ENCODE measurements at regions not wholly inside any gene's neighbourhood (a gene's known extent, or its start where the extent isn't known, plus 50 kb on each side); places are given as distances from the start of the nearest gene placed in this dataset.

DNA sequence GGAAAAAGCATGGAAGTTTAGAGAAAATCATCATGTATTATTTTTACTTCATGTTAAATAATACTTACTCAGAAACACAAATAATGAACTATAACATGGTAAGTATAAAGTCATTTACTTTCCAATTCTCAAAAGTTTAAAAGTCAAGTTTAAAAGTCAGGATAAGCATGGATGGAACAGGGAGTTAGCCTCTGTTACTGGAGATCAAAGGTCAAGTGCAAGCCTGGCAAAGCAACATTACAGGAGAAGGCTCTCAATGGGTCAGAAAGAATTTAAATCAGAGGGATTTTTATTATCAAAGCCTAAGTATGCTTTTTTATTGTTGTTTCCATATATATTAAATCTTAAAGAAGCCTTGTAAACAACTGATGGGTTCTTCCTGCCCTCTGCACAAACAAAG lies 505.4 kb downstream of the KCNA4 start:
- TF ChIP-seq EZH2phosphoT487 (IDR thresholded peaks at IDR 0.05; ENCODE audit: borderline replicate concordance) = no peak
- TF ChIP-seq, protein P1, sequence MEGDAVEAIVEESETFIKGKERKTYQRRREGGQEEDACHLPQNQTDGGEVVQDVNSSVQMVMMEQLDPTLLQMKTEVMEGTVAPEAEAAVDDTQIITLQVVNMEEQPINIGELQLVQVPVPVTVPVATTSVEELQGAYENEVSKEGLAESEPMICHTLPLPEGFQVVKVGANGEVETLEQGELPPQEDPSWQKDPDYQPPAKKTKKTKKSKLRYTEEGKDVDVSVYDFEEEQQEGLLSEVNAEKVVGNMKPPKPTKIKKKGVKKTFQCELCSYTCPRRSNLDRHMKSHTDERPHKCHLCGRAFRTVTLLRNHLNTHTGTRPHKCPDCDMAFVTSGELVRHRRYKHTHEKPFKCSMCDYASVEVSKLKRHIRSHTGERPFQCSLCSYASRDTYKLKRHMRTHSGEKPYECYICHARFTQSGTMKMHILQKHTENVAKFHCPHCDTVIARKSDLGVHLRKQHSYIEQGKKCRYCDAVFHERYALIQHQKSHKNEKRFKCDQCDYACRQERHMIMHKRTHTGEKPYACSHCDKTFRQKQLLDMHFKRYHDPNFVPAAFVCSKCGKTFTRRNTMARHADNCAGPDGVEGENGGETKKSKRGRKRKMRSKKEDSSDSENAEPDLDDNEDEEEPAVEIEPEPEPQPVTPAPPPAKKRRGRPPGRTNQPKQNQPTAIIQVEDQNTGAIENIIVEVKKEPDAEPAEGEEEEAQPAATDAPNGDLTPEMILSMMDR (conservative IDR thresholded peaks at IDR 0.05; ENCODE audit: low read length) = no peak
- no peak overlapping the region for H2AFZ ChIP-seq (ENCODE audit: low read length)
- no peak overlapping the region for H3K4me3 ChIP-seq (ENCODE audit: low read length, poor library complexity, severe bottlenecking)
- H3K36me3 ChIP-seq (ENCODE audit: insufficient read depth, low read length) = no peaks in the 10 kb centered on the region
- no peak overlapping the region for H3K9ac ChIP-seq (ENCODE audit: low read depth, low read length, poor library complexity, severe bottlenecking)
- no peaks in the 10 kb centered on the region for H4K20me1 ChIP-seq (ENCODE audit: insufficient read depth, low read length, poor library complexity, severe bottlenecking)
- no peaks in the 10 kb centered on the region; the same call in 1 of the 2 replicates for H3K9me3 ChIP-seq (ENCODE audit: insufficient read depth, low read depth, low read length)
- no peaks in the 10 kb centered on the region for H3K79me2 ChIP-seq (ENCODE audit: insufficient read depth, low read length)
- no peaks in the 10 kb centered on the region for H3K27me3 ChIP-seq (ENCODE audit: insufficient read depth, low read length, poor library complexity, severe bottlenecking)
- no peak overlapping the region for H3K4me2 ChIP-seq (ENCODE audit: low read depth, low read length, poor library complexity, severe bottlenecking)
- H3F3A ChIP-seq (ENCODE audit: low read depth) = no peaks in the 10 kb centered on the region
- H3K9me2 ChIP-seq (replicated peaks; ENCODE audit: low read depth, low read length) = no peaks in the 10 kb centered on the region
- no peaks in the 10 kb centered on the region for H3K4me1 ChIP-seq (ENCODE audit: insufficient read depth, low read length, poor library complexity, severe bottlenecking)

DNA sequence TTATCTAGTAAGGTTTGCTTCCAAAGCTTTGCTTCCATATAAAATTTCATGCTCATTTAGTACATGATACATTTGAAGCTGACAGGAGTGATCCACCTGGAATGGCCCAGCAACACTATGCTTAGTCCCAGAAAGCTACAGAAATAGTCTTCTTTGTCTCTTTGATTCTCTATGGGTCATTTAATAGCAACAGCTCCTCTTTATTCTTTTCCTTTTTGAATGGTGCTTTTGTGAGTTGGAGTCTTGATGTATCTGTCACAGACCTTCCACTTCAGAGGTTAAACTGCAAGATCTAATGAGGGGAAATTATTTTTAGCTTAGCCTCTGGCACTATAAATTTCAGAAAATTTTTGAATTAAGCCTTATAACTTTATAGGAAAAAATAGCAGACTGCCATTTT lies 509.5 kb downstream of the KCNA4 start:
- Histone ChIP-seq H4K20me1 (ENCODE audit: insufficient read depth, low read length, poor library complexity, severe bottlenecking) (no peaks in the 10 kb centered on the region), H3K27me3 (ENCODE audit: insufficient read depth, low read length, poor library complexity, severe bottlenecking) (no peaks in the 10 kb centered on the region), H3K36me3 (ENCODE audit: insufficient read depth, low read length) (no peaks in the 10 kb centered on the region), H3K9me2 (replicated peaks; ENCODE audit: low read depth, low read length) (no peaks in the 10 kb centered on the region), H3K4me3 (ENCODE audit: low read length, poor library complexity, severe bottlenecking) (no peak overlapping the region), H3K79me2 (ENCODE audit: insufficient read depth, low read length) (no peaks in the 10 kb centered on the region), H3K9ac (ENCODE audit: low read depth, low read length, poor library complexity, severe bottlenecking) (no peak overlapping the region), H3K9me3 (ENCODE audit: insufficient read depth, low read depth, low read length) (no peaks in the 10 kb centered on the region; the same call in 1 of the 2 replicates), H2AFZ (ENCODE audit: low read length) (no peak overlapping the region), H3K4me1 (ENCODE audit: insufficient read depth, low read length, poor library complexity, severe bottlenecking) (no peaks in the 10 kb centered on the region), H3F3A (ENCODE audit: low read depth) (no peaks in the 10 kb centered on the region), H3K4me2 (ENCODE audit: low read depth, low read length, poor library complexity, severe bottlenecking) (no peak overlapping the region)
- TF ChIP-seq, protein P1 (conservative IDR thresholded peaks at IDR 0.05; ENCODE audit: low read length) = no peak
- TF ChIP-seq EZH2phosphoT487 (IDR thresholded peaks at IDR 0.05; ENCODE audit: borderline replicate concordance) = no peak

DNA sequence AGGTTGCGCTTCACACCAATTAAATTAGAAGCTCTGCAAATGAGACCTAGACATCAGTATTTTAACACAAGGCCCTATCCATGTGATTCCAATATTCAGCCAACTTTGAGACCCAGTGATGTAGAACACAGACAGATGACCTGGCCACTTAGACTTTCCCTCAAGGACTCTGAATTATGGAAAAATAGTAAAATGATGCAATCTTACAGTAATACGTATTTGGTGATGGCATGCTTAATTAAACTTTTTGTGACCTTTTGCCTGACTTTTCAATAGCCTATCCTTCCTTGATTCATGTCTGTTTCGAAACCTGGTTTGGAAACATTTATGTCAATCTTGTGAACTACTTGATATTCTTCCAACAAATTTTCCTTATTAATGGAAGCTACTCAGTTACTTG lies 521.2 kb downstream of the KCNA4 start:
- no peaks in the 10 kb centered on the region for H3K4me1 ChIP-seq (ENCODE audit: insufficient read depth, low read length, poor library complexity, severe bottlenecking)
- H3K79me2 ChIP-seq (ENCODE audit: insufficient read depth, low read length) = no peaks in the 10 kb centered on the region
- H3K4me3 ChIP-seq (ENCODE audit: low read length, poor library complexity, severe bottlenecking) = no peak overlapping the region
- no peaks in the 10 kb centered on the region for H3K27me3 ChIP-seq (ENCODE audit: insufficient read depth, low read length, poor library complexity, severe bottlenecking)
- no peaks in the 10 kb centered on the region for H3K9me3 ChIP-seq (ENCODE audit: insufficient read depth, low read depth, low read length)
- no peaks in the 10 kb centered on the region for H3F3A ChIP-seq (ENCODE audit: low read depth)
- TF ChIP-seq EZH2phosphoT487 (IDR thresholded peaks at IDR 0.05; ENCODE audit: borderline replicate concordance) = no peak
- TF ChIP-seq, protein P1 (conservative IDR thresholded peaks at IDR 0.05; ENCODE audit: low read length) = no peak
- no peaks in the 10 kb centered on the region for H3K9me2 ChIP-seq (replicated peaks; ENCODE audit: low read depth, low read length)
- no peaks in the 10 kb centered on the region for H3K36me3 ChIP-seq (ENCODE audit: insufficient read depth, low read length)
- no peaks in the 10 kb centered on the region for H4K20me1 ChIP-seq (ENCODE audit: insufficient read depth, low read length, poor library complexity, severe bottlenecking)
- H3K9ac ChIP-seq (ENCODE audit: low read depth, low read length, poor library complexity, severe bottlenecking) = no peak overlapping the region
- no peak overlapping the region for H3K4me2 ChIP-seq (ENCODE audit: low read depth, low read length, poor library complexity, severe bottlenecking)
- H2AFZ ChIP-seq (ENCODE audit: low read length) = no peak overlapping the region

Measured in Loucy (cell line).